Testis (tissue), 2 donors: ENCODE measurements at regions not wholly inside any gene's neighbourhood (a gene's known extent, or its start where the extent isn't known, plus 50 kb on each side); places are given as distances from the start of the nearest gene placed in this dataset.

Experiments
- CTCF ChIP-seq, 3 experiments: fragments of 450-650 bp in 2 of 3; fragments of 200-600 bp in 1 of 3; sonication (generic) in 1 of 3; IDR thresholded peaks; one replicate each; pipeline ENCODE4 v1.5.1; 2016 to 2019; ENCODE audit warnings: antibody characterized with exemption in 3 of 3, mild to moderate bottlenecking in 2 of 3, moderate library complexity in 1 of 3
- POLR2A ChIP-seq: fragments of 450-650 bp; IDR thresholded peaks from one replicate; pipeline ENCODE4 v1.6.1; 2017; ENCODE audit warnings: antibody characterized with exemption, mild to moderate bottlenecking, moderate library complexity

GRCh38 chr5:173669483-173669882 is 53.0 kb upstream of the BOD1 start:
- no peak for TF ChIP-seq CTCF (IDR thresholded peaks at IDR 0.05)
- no peak for TF ChIP-seq POLR2A
